Tibial artery (tissue), 4 donors: ENCODE measurements at regions not wholly inside any gene's neighbourhood (a gene's known extent, or its start where the extent isn't known, plus 50 kb on each side); places are given as distances from the start of the nearest gene placed in this dataset.

Source experiments
- DNase-seq, 2 donors: peaks; one replicate each; pipeline ENCODE4 v3.0.0-alpha.2; 2019
- H3K27ac ChIP-seq, 2 donors: fragments of 200-600 bp; sonication (generic) in 1 of 2; 1 replicate in 1 of 2; 2 replicates in 1 of 2; pipeline ENCODE4 v1.5.1; 2018 to 2019; ENCODE audit warnings: mild to moderate bottlenecking in 1 of 2
- H3K27me3 ChIP-seq, 2 donors: fragments of 200-600 bp; sonication (generic) in 1 of 2; one replicate each; pipeline versions ENCODE4 v1.5.1 to v1.6.0; 2016 to 2019
- H3K36me3 ChIP-seq, 3 donors: fragments of 200-600 bp; sonication (generic) in 2 of 3; one replicate each; pipeline ENCODE4 v1.5.1; 2016 to 2019; ENCODE audit warnings: mild to moderate bottlenecking in 2 of 3
- H3K4me1 ChIP-seq, 4 donors: fragments of 200-600 bp; sonication (generic) in 2 of 4; 1 replicate in 3 of 4; 2 replicates in 1 of 4; pipeline ENCODE4 v1.5.1; 2016 to 2019
- H3K4me3 ChIP-seq, 2 donors: fragments of 200-600 bp; sonication (generic) in 1 of 2; 1 replicate in 1 of 2; 2 replicates in 1 of 2; pipeline ENCODE4 v1.5.1; 2018 to 2019; ENCODE audit warnings: mild to moderate bottlenecking in 2 of 2
- H3K9me3 ChIP-seq, 3 donors: fragments of 200-600 bp; sonication (generic) in 1 of 3; one replicate each; pipeline ENCODE4 v1.5.1; 2016 to 2019
- CTCF ChIP-seq, 2 experiments: fragments of 200-600 bp in 1 of 2; fragments of 450-650 bp in 1 of 2; IDR thresholded peaks; one replicate each; pipeline ENCODE4 v1.5.1; 2017 to 2019; ENCODE audit warnings: antibody characterized with exemption in 2 of 2, mild to moderate bottlenecking in 1 of 2, moderate library complexity in 1 of 2
- intact Hi-C: fragments of 100-400 bp; cut with DNase I; formaldehyde crosslinking; loops from one replicate; pipeline ENCODE4 v1.15.0; 2023; ENCODE audit warnings: low total_unique reads

GRCh38 chr4:123898946-123899666, 502.5 kb downstream of the SPRY1 start:
- Histone ChIP-seq H3K36me3 (no peaks in the 10 kb centered on the region), H3K9me3 (no peaks in the 10 kb centered on the region), H3K27me3 (no peaks in the 10 kb centered on the region), H3K4me1 (peaks cover 0 to 23% (median 9%) of the 10 kb centered on the region in 4 donors), H3K4me3 (no peak overlapping the region), H3K27ac (no peak overlapping the region)
- intact Hi-C loops = no loop called here
- no peak for TF ChIP-seq CTCF (IDR thresholded peaks at IDR 0.05)
- no peak for DNase-seq

GRCh38 chr4:123904882-123905281, 508.3 kb downstream of the SPRY1 start:
- no peaks in the 10 kb centered on the region for H3K27me3 ChIP-seq
- no peak overlapping the region for H3K4me3 ChIP-seq
- peaks cover 0 to 10% (median 0%) of the 10 kb centered on the region in 3 donors for H3K9me3 ChIP-seq
- no peaks in the 10 kb centered on the region for H3K36me3 ChIP-seq
- DNase-seq = no peak
- no peak for TF ChIP-seq CTCF (IDR thresholded peaks at IDR 0.05)
- no peaks in the 10 kb centered on the region for H3K4me1 ChIP-seq
- intact Hi-C loops = no loop called here
- no peak overlapping the region for H3K27ac ChIP-seq

GRCh38 chr4:123913598-123913997, 517.0 kb downstream of the SPRY1 start:
- no peaks in the 10 kb centered on the region for H3K36me3 ChIP-seq
- H3K4me1 ChIP-seq = no peaks in the 10 kb centered on the region
- no peak overlapping the region for H3K27ac ChIP-seq
- H3K27me3 ChIP-seq = no peaks in the 10 kb centered on the region
- DNase-seq = no peak
- H3K4me3 ChIP-seq = no peak overlapping the region
- no peak for TF ChIP-seq CTCF (IDR thresholded peaks at IDR 0.05)
- no peaks in the 10 kb centered on the region for H3K9me3 ChIP-seq
- intact Hi-C loops = no loop called here

GRCh38 chr4:123916821-123917220, 520.2 kb downstream of the SPRY1 start:
- Histone ChIP-seq H3K27ac (no peak overlapping the region), H3K9me3 (no peaks in the 10 kb centered on the region), H3K4me3 (no peak overlapping the region), H3K36me3 (no peaks in the 10 kb centered on the region), H3K4me1 (no peaks in the 10 kb centered on the region), H3K27me3 (no peaks in the 10 kb centered on the region)
- intact Hi-C loops = no loop called here
- no peak for DNase-seq
- no peak for TF ChIP-seq CTCF (IDR thresholded peaks at IDR 0.05)

- Histone ChIP-seq H3K27me3 (no peaks in the 10 kb centered on the region), H3K4me3 (no peak overlapping the region), H3K4me1 (no peaks in the 10 kb centered on the region), H3K36me3 (no peaks in the 10 kb centered on the region), H3K9me3 (no peaks in the 10 kb centered on the region), H3K27ac (no peak overlapping the region)
- DNase-seq = no peak
- no peak for TF ChIP-seq CTCF (IDR thresholded peaks at IDR 0.05)
- intact Hi-C loops = no loop called here
Observed at GRCh38 chr4:123919576-123920098, 523.0 kb downstream of the SPRY1 start.
